Transverse colon (tissue), 4 donors: ENCODE measurements at regions not wholly inside any gene's neighbourhood (a gene's known extent, or its start where the extent isn't known, plus 50 kb on each side); places are given as distances from the start of the nearest gene placed in this dataset.

Source experiments
- POLR2AphosphoS5 ChIP-seq, 3 donors: sonication (generic); formaldehyde crosslinking; IDR thresholded peaks; one replicate each; pipeline ENCODE4 v1.6.1; 2016; ENCODE audit warnings: antibody characterized with exemption in 3 of 3
- TF ChIP-seq, protein P1 (sequence below), 5 experiments: fragments of 200-600 bp in 3 of 5; fragments of 450-650 bp in 2 of 5; sonication (generic) in 3 of 5; IDR thresholded peaks; 1 replicate in 2 of 5; 2 replicates in 3 of 5; pipeline ENCODE4 v1.5.1; 2016 to 2017; ENCODE audit warnings: antibody characterized with exemption in 5 of 5, inconsistent platforms in 3 of 5, mild to moderate bottlenecking in 2 of 5, moderate library complexity in 1 of 5

DNA sequence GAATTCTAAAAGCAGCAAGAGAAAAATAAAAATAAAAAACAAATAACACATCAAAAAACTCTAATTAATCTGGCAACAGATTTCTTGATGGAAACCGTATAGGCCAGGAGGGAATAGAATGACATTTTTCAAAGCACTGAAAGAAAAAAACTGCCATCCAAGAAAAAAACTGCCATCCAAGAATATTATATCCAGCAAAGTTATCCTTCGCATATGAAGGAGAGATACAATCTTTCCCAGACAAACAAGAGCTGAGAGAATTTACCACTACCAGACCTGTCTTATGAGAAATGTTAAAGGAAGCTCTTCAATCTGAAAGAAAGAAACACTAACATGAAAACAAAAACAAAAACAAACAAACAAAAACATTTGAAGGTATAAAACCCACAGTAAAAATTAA is 214.8 kb downstream of the EMP1 start:
- TF ChIP-seq, protein P1, sequence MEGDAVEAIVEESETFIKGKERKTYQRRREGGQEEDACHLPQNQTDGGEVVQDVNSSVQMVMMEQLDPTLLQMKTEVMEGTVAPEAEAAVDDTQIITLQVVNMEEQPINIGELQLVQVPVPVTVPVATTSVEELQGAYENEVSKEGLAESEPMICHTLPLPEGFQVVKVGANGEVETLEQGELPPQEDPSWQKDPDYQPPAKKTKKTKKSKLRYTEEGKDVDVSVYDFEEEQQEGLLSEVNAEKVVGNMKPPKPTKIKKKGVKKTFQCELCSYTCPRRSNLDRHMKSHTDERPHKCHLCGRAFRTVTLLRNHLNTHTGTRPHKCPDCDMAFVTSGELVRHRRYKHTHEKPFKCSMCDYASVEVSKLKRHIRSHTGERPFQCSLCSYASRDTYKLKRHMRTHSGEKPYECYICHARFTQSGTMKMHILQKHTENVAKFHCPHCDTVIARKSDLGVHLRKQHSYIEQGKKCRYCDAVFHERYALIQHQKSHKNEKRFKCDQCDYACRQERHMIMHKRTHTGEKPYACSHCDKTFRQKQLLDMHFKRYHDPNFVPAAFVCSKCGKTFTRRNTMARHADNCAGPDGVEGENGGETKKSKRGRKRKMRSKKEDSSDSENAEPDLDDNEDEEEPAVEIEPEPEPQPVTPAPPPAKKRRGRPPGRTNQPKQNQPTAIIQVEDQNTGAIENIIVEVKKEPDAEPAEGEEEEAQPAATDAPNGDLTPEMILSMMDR (IDR thresholded peaks at IDR 0.05): no peak
- TF ChIP-seq POLR2AphosphoS5 (IDR thresholded peaks at IDR 0.05): no peak
